Karpas-422 (cell line): ENCODE measurements at regions not wholly inside any gene's neighbourhood (a gene's known extent, or its start where the extent isn't known, plus 50 kb on each side); places are given as distances from the start of the nearest gene placed in this dataset.

Experiments used
- DNase-seq: peaks from one replicate; pipeline ENCODE4 v3.0.0-alpha.2; 2015
- H2AFZ ChIP-seq: fragments of 200-600 bp; sonication (generic); 2 replicates; pipeline ENCODE4 v1.6.1; 2014; ENCODE audit warnings: antibody characterized with exemption, low read length, mixed read lengths
- H3K27ac ChIP-seq: fragments of 200-600 bp; sonication (generic); 2 replicates; pipeline ENCODE4 v1.5.1; 2014; ENCODE audit warnings: mild to moderate bottlenecking, low read length, moderate library complexity
- H3K27me3 ChIP-seq: fragments of 200-600 bp; sonication (generic); 2 replicates; pipeline ENCODE4 v1.6.1; 2014; ENCODE audit warnings: low read length, mixed read lengths
- H3K36me3 ChIP-seq: fragments of 200-600 bp; sonication (generic); 2 replicates; pipeline ENCODE4 v1.6.1; 2014; ENCODE audit warnings: low read length, mixed read lengths; ENCODE audit not compliant: insufficient read depth
- H3K4me1 ChIP-seq: fragments of 200-600 bp; sonication (generic); 2 replicates; pipeline ENCODE4 v1.6.1; 2014; ENCODE audit warnings: mild to moderate bottlenecking, low read length, mixed read lengths
- H3K4me2 ChIP-seq: fragments of 200-600 bp; sonication (generic); 2 replicates; pipeline ENCODE4 v1.6.1; 2014; ENCODE audit warnings: low read length, low read depth, mild to moderate bottlenecking; ENCODE audit not compliant: poor library complexity, severe bottlenecking
- H3K4me3 ChIP-seq: fragments of 200-600 bp; sonication (generic); 2 replicates; pipeline ENCODE4 v1.5.1; 2014; ENCODE audit warnings: mild to moderate bottlenecking, antibody characterized with exemption, low read length, mixed read lengths
- H3K79me2 ChIP-seq: fragments of 200-600 bp; sonication (generic); 2 replicates; pipeline ENCODE4 v1.6.1; 2014; ENCODE audit warnings: mild to moderate bottlenecking, low read length, mixed read lengths
- H3K9ac ChIP-seq: fragments of 200-600 bp; sonication (generic); 2 replicates; pipeline ENCODE4 v1.6.0; 2014; ENCODE audit warnings: low read length
- H3K9me2 ChIP-seq: fragments of 200-600 bp; sonication (generic), shearing (Covaris generic); replicated peaks from 2 replicates; pipeline ENCODE4 v1.6.0; 2014; ENCODE audit warnings: mild to moderate bottlenecking, low read length, moderate library complexity; ENCODE audit not compliant: insufficient read depth
- H3K9me3 ChIP-seq: fragments of 300-700, 200-600 bp; sonication (generic); 2 replicates; pipeline ENCODE4 v1.6.1; 2014; ENCODE audit warnings: low read length, mixed read lengths
- H4K20me1 ChIP-seq: fragments of 200-600 bp; sonication (generic); 2 replicates; pipeline ENCODE4 v1.6.1; 2014; ENCODE audit warnings: mild to moderate bottlenecking, antibody characterized with exemption, low read length, low read depth; ENCODE audit not compliant: insufficient read depth

DNA sequence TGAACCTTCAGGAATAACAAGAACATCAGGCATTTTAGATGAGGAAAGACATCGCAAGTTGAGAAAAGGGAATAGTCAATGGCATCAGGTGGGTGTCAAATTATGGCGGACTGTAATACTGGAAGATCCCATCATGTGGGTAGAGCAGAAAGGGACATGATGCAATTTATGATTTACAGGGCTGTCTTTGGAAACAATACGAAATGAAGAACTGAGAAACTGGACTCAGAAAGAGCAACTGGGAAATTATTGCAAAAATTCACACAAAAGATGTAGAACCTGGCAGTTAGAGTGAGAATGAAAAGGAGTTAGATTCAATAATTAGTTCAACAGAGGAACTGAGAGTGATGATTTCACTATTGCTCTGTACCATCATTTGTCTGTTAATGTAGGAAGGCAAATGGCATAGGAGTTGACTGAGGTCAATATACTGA, 1635.0 kb upstream of the ACVR2A start:
- Histone ChIP-seq H3K4me3 (no peak overlapping the region), H3K4me2 (no peak overlapping the region), H3K27me3 (no peaks in the 10 kb centered on the region), H3K79me2 (no peaks in the 10 kb centered on the region), H3K9ac (no peak overlapping the region), H3K36me3 (no peaks in the 10 kb centered on the region), H3K9me2 (no peaks in the 10 kb centered on the region), H3K27ac (no peak overlapping the region), H4K20me1 (no peaks in the 10 kb centered on the region), H3K4me1 (no peaks in the 10 kb centered on the region), H3K9me3 (no peaks in the 10 kb centered on the region), H2AFZ (no peak overlapping the region)
- no peak for DNase-seq

DNA sequence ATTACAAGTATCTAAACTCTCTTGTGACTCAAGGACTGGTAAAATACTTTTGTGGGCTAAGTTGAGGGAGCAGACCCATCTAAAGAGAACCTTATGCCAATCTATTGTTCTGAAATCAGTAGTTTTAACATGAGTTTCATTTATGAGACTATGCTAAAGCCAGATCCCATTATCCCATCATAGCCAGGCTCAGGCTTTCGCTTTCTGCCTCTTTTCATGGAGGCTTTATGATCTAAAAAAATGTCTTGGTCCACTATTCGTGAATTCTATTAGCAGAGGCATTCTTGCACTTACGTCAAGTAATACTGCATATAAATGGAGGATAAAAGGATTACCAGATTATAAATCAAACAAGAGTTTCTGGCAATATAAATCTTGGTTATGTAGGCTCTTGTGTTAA, 1636.9 kb upstream of the ACVR2A start:
- Histone ChIP-seq H3K9ac (no peak overlapping the region), H3K4me1 (no peaks in the 10 kb centered on the region), H3K9me3 (no peaks in the 10 kb centered on the region), H3K4me2 (no peak overlapping the region), H3K27me3 (no peaks in the 10 kb centered on the region), H3K9me2 (no peaks in the 10 kb centered on the region), H3K79me2 (no peaks in the 10 kb centered on the region), H3K27ac (no peak overlapping the region), H4K20me1 (no peaks in the 10 kb centered on the region), H3K36me3 (no peaks in the 10 kb centered on the region), H3K4me3 (no peak overlapping the region), H2AFZ (no peak overlapping the region)
- no peak for DNase-seq

DNA sequence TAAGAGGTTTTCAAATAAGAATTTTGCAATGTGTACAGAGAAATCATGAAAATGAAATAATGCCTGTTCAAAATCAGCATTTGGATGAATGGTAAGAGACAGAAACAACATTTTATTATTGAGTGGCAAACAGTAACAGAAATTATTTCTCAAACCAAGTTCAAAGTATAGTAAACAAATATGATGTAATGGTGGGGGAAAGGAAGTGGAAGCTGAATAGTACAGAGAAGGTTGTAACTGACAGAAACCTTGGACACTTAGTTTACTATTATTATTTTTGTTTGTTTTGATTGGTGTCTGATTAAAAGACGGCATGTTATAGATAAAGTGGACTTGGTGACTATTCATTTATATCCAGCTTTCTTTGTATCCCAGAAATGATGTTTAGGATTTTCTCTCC, 1637.4 kb upstream of the ACVR2A start:
- Histone ChIP-seq H3K9me3 (no peaks in the 10 kb centered on the region), H3K79me2 (no peaks in the 10 kb centered on the region)

DNA sequence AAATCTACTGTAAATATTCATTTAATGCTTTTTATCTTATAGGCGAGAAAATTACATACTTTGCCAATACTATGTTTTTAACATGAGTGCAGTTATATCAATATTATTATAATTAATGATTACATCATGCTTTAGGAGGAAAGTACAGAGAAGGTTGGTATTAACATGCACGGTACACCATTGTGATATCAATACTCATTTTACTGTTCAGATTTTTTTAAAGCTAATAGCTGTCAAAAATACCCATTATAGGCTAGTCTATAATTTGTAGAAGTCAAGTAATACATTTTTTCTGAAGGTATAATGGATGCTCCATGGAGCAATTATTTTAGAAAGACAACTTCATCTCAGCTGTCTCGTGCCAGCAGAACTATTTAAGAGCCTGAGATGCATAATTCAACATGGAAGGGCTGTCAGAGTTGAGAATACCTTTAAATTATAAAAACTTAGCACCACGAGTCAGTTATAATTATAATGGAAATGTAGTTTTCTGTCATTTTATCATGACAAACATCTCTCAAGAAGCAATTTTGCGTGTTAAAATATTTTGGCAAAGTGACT, 1641.7 kb upstream of the ACVR2A start:
- Histone ChIP-seq H3K36me3 (no peaks in the 10 kb centered on the region), H3K4me1 (no peaks in the 10 kb centered on the region), H3K9me3 (no peaks in the 10 kb centered on the region), H3K9ac (no peak overlapping the region), H3K4me2 (no peak overlapping the region), H3K27ac (no peak overlapping the region), H2AFZ (no peak overlapping the region), H3K27me3 (no peaks in the 10 kb centered on the region), H4K20me1 (no peaks in the 10 kb centered on the region), H3K79me2 (no peaks in the 10 kb centered on the region), H3K4me3 (no peak overlapping the region), H3K9me2 (no peaks in the 10 kb centered on the region)
- DNase-seq: no peak

More for the DNA sequence above, 1637.4 kb upstream of the ACVR2A start:
- H2AFZ ChIP-seq: no peak overlapping the region
- no peaks in the 10 kb centered on the region for H3K4me1 ChIP-seq
- no peaks in the 10 kb centered on the region for H3K36me3 ChIP-seq
- H3K4me2 ChIP-seq: no peak overlapping the region
- no peak overlapping the region for H3K4me3 ChIP-seq
- no peaks in the 10 kb centered on the region for H3K9me2 ChIP-seq
- no peak overlapping the region for H3K27ac ChIP-seq
- H4K20me1 ChIP-seq: no peaks in the 10 kb centered on the region
- H3K9ac ChIP-seq: no peak overlapping the region
- H3K27me3 ChIP-seq: no peaks in the 10 kb centered on the region
- DNase-seq: no peak

DNA sequence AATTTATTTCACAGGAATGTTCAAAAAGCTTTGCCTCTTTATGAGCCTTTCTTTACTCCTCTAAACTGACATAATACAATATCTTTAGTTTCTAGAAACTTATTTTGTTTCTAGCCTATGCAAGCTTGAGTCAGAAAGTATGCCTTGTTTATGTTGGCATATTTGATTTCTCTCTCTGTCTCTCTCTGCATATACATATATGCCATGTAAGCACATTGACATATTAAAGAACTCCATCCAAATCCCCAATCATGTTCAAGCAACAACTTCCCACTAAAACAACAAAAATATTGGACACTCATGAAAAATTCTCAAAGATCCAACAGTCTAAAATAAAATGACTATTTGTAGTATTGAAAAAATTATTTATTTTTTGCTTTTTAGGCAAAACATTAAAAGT, 1651.2 kb upstream of the ACVR2A start:
- H3K36me3 ChIP-seq: no peaks in the 10 kb centered on the region
- no peak overlapping the region for H2AFZ ChIP-seq
- H3K9me2 ChIP-seq: no peaks in the 10 kb centered on the region
- H3K4me1 ChIP-seq: no peaks in the 10 kb centered on the region
- DNase-seq: no peak
- no peaks in the 10 kb centered on the region for H3K27me3 ChIP-seq
- no peaks in the 10 kb centered on the region for H3K9me3 ChIP-seq
- H3K4me2 ChIP-seq: no peak overlapping the region
- no peak overlapping the region for H3K27ac ChIP-seq
- no peak overlapping the region for H3K9ac ChIP-seq
- no peaks in the 10 kb centered on the region for H3K79me2 ChIP-seq
- H4K20me1 ChIP-seq: no peaks in the 10 kb centered on the region
- H3K4me3 ChIP-seq: no peak overlapping the region

DNA sequence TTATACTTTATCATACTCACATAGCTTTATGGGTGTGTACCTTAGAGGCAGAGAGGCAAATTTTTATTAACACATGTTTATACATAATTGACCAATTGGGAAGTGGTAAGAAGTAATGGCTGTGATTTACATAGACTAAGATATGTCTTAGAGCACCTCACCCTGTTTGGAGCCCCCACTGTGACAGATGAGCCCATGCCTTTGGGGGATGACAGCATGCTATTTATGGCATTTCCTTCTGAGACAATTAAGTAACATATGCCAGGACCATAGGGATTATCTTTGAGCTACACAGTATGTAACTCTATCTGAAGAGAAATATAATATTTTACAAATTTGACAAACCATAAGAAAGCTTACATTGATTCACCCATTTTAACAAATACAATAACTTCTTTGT, 1655.3 kb upstream of the ACVR2A start:
- H3K4me3 ChIP-seq: no peak overlapping the region
- H3K27me3 ChIP-seq: no peaks in the 10 kb centered on the region
- H3K4me1 ChIP-seq: no peaks in the 10 kb centered on the region
- no peaks in the 10 kb centered on the region; the same call in 1 of the 2 replicates for H3K9me2 ChIP-seq
- no peak overlapping the region for H3K4me2 ChIP-seq
- no peaks in the 10 kb centered on the region for H3K36me3 ChIP-seq
- no peak overlapping the region for H2AFZ ChIP-seq
- H3K79me2 ChIP-seq: no peaks in the 10 kb centered on the region
- no peak overlapping the region for H3K9ac ChIP-seq
- no peak for DNase-seq
- H3K9me3 ChIP-seq: no peaks in the 10 kb centered on the region
- no peak overlapping the region for H3K27ac ChIP-seq
- H4K20me1 ChIP-seq: no peaks in the 10 kb centered on the region

DNA sequence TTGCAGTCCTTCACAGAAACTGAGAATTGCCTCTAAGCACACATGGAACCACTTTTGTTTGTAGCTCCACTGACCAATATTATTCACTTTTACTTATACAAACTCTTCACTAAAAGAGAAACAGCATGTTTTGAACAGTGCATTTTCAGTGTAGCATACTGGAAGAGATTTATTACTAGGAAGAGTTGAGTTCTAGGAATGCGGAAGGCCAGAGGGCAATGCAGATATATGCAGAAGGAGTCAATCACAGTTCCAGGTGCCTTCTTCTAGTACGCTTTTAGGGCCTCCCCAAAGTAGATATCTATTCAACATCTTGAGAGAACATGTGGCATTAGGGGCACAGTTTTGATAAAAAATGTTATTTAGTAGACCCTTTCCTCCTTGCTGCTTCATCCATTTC, 1654.0 kb upstream of the ZEB2 start:
- H2AFZ ChIP-seq: no peak overlapping the region
- H3K4me1 ChIP-seq: no peaks in the 10 kb centered on the region
- no peaks in the 10 kb centered on the region for H3K27me3 ChIP-seq
- H3K9me2 ChIP-seq: no peaks in the 10 kb centered on the region
- no peaks in the 10 kb centered on the region for H3K79me2 ChIP-seq
- H3K36me3 ChIP-seq: no peaks in the 10 kb centered on the region
- no peak overlapping the region for H3K4me3 ChIP-seq
- H3K4me2 ChIP-seq: no peak overlapping the region
- DNase-seq: no peak
- H3K27ac ChIP-seq: no peak overlapping the region
- H4K20me1 ChIP-seq: no peaks in the 10 kb centered on the region
- H3K9me3 ChIP-seq: no peaks in the 10 kb centered on the region
- no peak overlapping the region for H3K9ac ChIP-seq

DNA sequence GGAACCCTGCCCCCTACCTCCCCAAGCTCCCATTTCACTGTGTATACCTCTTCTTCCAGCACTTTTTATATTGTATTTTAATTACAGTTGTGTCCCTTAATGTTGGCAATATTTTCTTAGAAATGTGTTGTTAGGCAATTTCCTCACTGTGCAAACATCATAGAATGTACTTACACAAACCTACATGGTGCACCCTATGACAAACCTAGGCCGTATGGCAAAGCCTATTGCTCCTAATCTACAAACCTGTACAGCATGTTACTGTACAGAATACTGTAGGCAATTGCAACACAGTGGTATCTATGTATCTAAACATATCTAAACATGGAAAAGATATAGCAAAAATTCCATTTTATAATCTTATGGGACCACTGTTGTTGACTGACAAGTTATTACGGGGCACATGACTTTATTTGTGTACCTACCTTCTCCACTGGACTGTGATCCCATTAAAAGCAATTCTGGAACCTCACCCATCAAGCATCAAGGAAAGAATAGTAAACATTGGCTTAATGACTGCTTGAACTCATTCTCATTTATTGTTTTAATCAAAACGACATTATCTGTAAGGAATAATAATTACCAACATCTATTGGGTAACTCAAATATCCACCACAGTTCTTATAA, 1641.5 kb upstream of the ZEB2 start:
- H2AFZ ChIP-seq: no peak overlapping the region
- no peaks in the 10 kb centered on the region for H3K4me1 ChIP-seq
- H3K79me2 ChIP-seq: no peaks in the 10 kb centered on the region
- no peak overlapping the region for H3K4me3 ChIP-seq
- no peaks in the 10 kb centered on the region for H3K36me3 ChIP-seq
- no peak overlapping the region for H3K27ac ChIP-seq
- no peaks in the 10 kb centered on the region for H4K20me1 ChIP-seq
- H3K9me2 ChIP-seq: no peaks in the 10 kb centered on the region
- no peak overlapping the region for H3K4me2 ChIP-seq
- no peak overlapping the region for H3K9ac ChIP-seq
- DNase-seq: no peak
- no peaks in the 10 kb centered on the region for H3K9me3 ChIP-seq
- H3K27me3 ChIP-seq: no peaks in the 10 kb centered on the region
